ENCODE measurements at regions not wholly inside any gene's neighbourhood (a gene's known extent, or its start where the extent isn't known, plus 50 kb on each side); places are given as distances from the start of the nearest gene placed in this dataset.

GRCh38 chr6:15994814-15995459, 133.9 kb upstream of the MYLIP start:
- TF ChIP-seq, protein P1, sequence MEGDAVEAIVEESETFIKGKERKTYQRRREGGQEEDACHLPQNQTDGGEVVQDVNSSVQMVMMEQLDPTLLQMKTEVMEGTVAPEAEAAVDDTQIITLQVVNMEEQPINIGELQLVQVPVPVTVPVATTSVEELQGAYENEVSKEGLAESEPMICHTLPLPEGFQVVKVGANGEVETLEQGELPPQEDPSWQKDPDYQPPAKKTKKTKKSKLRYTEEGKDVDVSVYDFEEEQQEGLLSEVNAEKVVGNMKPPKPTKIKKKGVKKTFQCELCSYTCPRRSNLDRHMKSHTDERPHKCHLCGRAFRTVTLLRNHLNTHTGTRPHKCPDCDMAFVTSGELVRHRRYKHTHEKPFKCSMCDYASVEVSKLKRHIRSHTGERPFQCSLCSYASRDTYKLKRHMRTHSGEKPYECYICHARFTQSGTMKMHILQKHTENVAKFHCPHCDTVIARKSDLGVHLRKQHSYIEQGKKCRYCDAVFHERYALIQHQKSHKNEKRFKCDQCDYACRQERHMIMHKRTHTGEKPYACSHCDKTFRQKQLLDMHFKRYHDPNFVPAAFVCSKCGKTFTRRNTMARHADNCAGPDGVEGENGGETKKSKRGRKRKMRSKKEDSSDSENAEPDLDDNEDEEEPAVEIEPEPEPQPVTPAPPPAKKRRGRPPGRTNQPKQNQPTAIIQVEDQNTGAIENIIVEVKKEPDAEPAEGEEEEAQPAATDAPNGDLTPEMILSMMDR (conservative IDR thresholded peaks at IDR 0.05; ENCODE audit: low read length) = no peak
- TF ChIP-seq EZH2phosphoT487 (IDR thresholded peaks at IDR 0.05; ENCODE audit: borderline replicate concordance, low read depth, low read length) = no peak

All from OCI-LY7 (cell line).